Left lung (tissue), 4 donors: ENCODE measurements at regions not wholly inside any gene's neighbourhood (a gene's known extent, or its start where the extent isn't known, plus 50 kb on each side); places are given as distances from the start of the nearest gene placed in this dataset.

Experiments used
- ATAC-seq: fragments of 200-7000 bp; cut with Tn5 transposase; one replicate; pipeline ENCODE4 v1.9.1; 2020; ENCODE audit warnings: moderate library complexity
- DNase-seq, 4 donors: peaks; one replicate each; pipeline ENCODE4 v3.0.0-alpha.2; 2013 to 2020
- H3K27ac ChIP-seq, 2 donors: fragments of 200-600 bp; sonication (generic) in 1 of 2; one replicate each; pipeline versions ENCODE4 v1.5.0 to v1.8.0; 2020 to 2021
- H3K27me3 ChIP-seq, 2 donors: fragments of 200-600 bp; sonication (generic) in 1 of 2; one replicate each; pipeline versions ENCODE4 v1.5.0 to v1.8.0; 2020 to 2021
- H3K36me3 ChIP-seq, 2 donors: fragments of 200-600 bp; sonication (generic) in 1 of 2; one replicate each; pipeline versions ENCODE4 v1.5.0 to v1.8.0; 2020 to 2021
- H3K4me1 ChIP-seq, 2 donors: fragments of 200-600 bp; one replicate each; pipeline ENCODE4 v1.8.0; 2021
- H3K4me3 ChIP-seq, 2 donors: fragments of 200-600 bp; sonication (generic) in 1 of 2; one replicate each; pipeline versions ENCODE4 v1.5.0 to v1.8.0; 2020 to 2021; ENCODE audit warnings: mild to moderate bottlenecking in 1 of 2
- H3K9me3 ChIP-seq, 2 donors: fragments of 200-600 bp; sonication (generic) in 1 of 2; one replicate each; pipeline versions ENCODE4 v1.5.0 to v1.8.0; 2020 to 2021
- CTCF ChIP-seq, 2 donors: fragments of 200-600 bp; sonication (generic) in 1 of 2; IDR thresholded peaks; one replicate each; pipeline versions ENCODE4 v1.5.0 to v1.8.0; 2021; ENCODE audit warnings: antibody characterized with exemption in 2 of 2
- intact Hi-C, 2 donors: fragments of 100-400 bp; cut with DNase I; formaldehyde crosslinking; loops; one replicate each; pipeline versions ENCODE4 v1.11.2 to v1.14.2; 2022
- donor health status: DM: no; HTN: yes; CAD: no.
- donor health status: DM: no; HTN: no; CAD: no.

GRCh38 chr6:167058261-167058660 lies 59.1 kb downstream of the CEP43 start:
- H3K4me1 ChIP-seq: no peaks in the 10 kb centered on the region
- no peaks in the 10 kb centered on the region for H3K36me3 ChIP-seq
- no peak for DNase-seq
- H3K9me3 ChIP-seq: no peaks in the 10 kb centered on the region
- H3K4me3 ChIP-seq: no peak overlapping the region
- no peak for TF ChIP-seq CTCF (IDR thresholded peaks at IDR 0.05)
- intact Hi-C loops: no loop called here
- peak; percentile 41 for ATAC-seq
- H3K27me3 ChIP-seq: no peaks in the 10 kb centered on the region
- no peak overlapping the region for H3K27ac ChIP-seq
